GM12892 (cell line): ENCODE measurements at regions not wholly inside any gene's neighbourhood (a gene's known extent, or its start where the extent isn't known, plus 50 kb on each side); places are given as distances from the start of the nearest gene placed in this dataset.

Experiments
- POLR2A ChIP-seq: IDR thresholded peaks from 2 replicates; pipeline ENCODE4 v1.6.1; 2011; ENCODE audit warnings: low read depth, low read length, control low read depth
- POLR2AphosphoS5 ChIP-seq: IDR thresholded peaks from 2 replicates; pipeline ENCODE4 v1.6.1; 2011; ENCODE audit warnings: low read depth, low read length, control low read depth
- TAF1 ChIP-seq: IDR thresholded peaks from 2 replicates; pipeline ENCODE4 v1.6.1; 2011; ENCODE audit warnings: low read depth, mild to moderate bottlenecking, control low read depth, low read length, borderline replicate concordance

- TF ChIP-seq POLR2A: no peak
- TF ChIP-seq TAF1: no peak
- no peak for TF ChIP-seq POLR2AphosphoS5
Measured at GRCh38 chr10:92789786-92790185, 58.5 kb upstream of the EXOC6 start.
